A549 (cell line): ENCODE measurements at regions not wholly inside any gene's neighbourhood (a gene's known extent, or its start where the extent isn't known, plus 50 kb on each side); places are given as distances from the start of the nearest gene placed in this dataset.

ENCODE experiments used
- REST ChIP-seq: fragments of 200-600 bp; sonication (generic); IDR thresholded peaks from 2 replicates; pipeline ENCODE4 v1.6.1; 2016; ENCODE audit warnings: antibody characterized with exemption, mild to moderate bottlenecking, moderate library complexity
- TF ChIP-seq, protein P1 (sequence below): fragments of >200 bp; sonication (Bioruptor Twin); formaldehyde crosslinking; IDR thresholded peaks from 3 replicates; pipeline ENCODE4 v1.5.1; 2016

DNA sequence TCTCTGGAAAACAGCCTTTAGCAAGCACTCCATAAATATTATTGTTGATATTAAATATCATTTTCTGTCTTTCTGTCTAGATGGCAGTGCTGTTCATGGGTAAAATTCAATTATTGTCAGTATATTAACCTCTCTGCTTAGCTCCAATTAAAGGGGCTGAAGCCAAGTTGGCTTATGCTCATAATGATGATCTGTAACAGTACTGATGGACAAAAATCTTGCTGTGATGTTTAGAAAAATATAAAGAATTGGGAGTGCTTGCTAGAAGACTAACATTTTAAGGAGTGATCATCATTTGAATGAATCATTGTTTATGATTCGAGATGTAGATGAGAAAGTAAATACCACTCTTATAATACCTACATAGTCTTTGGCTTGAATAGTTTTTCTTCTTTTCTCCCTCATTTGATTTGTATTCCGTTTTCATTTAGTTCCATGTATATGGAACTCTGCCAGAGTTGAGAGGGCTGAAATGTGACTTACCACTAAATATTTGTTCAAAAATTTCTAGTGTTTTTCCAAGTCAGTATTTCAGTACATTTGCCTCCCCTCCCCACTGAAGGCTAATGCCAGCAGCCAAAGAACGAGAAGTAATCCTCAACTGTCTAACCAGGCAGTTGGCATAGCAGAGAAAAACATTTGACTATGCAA is 538.3 kb downstream of the CSNK1G3 start:
- TF ChIP-seq REST, result no peak
- TF ChIP-seq, protein P1, sequence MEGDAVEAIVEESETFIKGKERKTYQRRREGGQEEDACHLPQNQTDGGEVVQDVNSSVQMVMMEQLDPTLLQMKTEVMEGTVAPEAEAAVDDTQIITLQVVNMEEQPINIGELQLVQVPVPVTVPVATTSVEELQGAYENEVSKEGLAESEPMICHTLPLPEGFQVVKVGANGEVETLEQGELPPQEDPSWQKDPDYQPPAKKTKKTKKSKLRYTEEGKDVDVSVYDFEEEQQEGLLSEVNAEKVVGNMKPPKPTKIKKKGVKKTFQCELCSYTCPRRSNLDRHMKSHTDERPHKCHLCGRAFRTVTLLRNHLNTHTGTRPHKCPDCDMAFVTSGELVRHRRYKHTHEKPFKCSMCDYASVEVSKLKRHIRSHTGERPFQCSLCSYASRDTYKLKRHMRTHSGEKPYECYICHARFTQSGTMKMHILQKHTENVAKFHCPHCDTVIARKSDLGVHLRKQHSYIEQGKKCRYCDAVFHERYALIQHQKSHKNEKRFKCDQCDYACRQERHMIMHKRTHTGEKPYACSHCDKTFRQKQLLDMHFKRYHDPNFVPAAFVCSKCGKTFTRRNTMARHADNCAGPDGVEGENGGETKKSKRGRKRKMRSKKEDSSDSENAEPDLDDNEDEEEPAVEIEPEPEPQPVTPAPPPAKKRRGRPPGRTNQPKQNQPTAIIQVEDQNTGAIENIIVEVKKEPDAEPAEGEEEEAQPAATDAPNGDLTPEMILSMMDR, result no peak
